Fibroblast of the aortic adventitia (primary cell): ENCODE measurements at regions not wholly inside any gene's neighbourhood (a gene's known extent, or its start where the extent isn't known, plus 50 kb on each side); places are given as distances from the start of the nearest gene placed in this dataset.

Source experiments
- DNase-seq: peaks from one replicate; pipeline ENCODE4 v3.0.0-alpha.2; 2010; ENCODE audit warnings: low read depth
- H3K4me3 ChIP-seq: 2 replicates; pipeline ENCODE4 v1.5.1; 2011; ENCODE audit warnings: low read depth, mild to moderate bottlenecking, control low read depth, low read length, moderate library complexity
- TF ChIP-seq, protein P1 (sequence below): IDR thresholded peaks from 2 replicates; pipeline ENCODE4 v1.5.1; 2011; ENCODE audit warnings: mild to moderate bottlenecking, low read length, control low read depth, inconsistent platforms; ENCODE audit not compliant: insufficient read depth

DNA sequence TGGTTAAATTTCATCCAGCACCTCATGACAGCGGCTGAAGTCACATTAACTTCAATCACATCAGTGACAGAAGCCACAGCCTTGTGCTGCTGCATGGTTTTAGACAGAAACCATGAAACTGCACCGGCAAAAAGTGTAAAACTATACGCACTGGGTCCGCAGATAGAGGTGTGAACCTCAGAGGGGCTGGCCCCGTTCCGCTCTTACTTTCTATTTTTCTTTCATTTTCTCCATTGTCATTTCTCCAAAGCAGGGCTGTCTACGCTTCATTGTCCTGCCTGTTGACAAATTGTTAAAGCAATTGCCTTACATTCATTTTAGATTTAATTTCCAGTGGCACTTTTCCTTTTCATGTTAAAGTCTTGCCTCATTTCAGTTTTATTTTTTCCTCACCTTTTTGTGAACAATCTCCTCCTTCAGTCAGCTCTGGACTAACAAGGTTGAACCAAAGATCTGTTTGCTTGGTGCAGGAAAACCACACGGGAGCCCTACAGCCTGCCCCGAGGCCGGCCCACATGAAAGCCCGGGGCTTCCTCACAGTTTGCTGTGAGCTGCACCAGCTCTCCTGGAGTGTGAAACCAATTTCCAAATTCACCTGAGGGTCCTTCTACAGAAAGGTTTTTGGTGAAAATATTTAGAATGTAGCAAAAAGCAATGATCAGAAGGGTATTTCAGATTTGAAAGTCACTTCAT, 63.7 kb downstream of the PRR18 start:
- no peak for DNase-seq
- TF ChIP-seq, protein P1, sequence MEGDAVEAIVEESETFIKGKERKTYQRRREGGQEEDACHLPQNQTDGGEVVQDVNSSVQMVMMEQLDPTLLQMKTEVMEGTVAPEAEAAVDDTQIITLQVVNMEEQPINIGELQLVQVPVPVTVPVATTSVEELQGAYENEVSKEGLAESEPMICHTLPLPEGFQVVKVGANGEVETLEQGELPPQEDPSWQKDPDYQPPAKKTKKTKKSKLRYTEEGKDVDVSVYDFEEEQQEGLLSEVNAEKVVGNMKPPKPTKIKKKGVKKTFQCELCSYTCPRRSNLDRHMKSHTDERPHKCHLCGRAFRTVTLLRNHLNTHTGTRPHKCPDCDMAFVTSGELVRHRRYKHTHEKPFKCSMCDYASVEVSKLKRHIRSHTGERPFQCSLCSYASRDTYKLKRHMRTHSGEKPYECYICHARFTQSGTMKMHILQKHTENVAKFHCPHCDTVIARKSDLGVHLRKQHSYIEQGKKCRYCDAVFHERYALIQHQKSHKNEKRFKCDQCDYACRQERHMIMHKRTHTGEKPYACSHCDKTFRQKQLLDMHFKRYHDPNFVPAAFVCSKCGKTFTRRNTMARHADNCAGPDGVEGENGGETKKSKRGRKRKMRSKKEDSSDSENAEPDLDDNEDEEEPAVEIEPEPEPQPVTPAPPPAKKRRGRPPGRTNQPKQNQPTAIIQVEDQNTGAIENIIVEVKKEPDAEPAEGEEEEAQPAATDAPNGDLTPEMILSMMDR: no peak
- H3K4me3 ChIP-seq: no peak overlapping the region

DNA sequence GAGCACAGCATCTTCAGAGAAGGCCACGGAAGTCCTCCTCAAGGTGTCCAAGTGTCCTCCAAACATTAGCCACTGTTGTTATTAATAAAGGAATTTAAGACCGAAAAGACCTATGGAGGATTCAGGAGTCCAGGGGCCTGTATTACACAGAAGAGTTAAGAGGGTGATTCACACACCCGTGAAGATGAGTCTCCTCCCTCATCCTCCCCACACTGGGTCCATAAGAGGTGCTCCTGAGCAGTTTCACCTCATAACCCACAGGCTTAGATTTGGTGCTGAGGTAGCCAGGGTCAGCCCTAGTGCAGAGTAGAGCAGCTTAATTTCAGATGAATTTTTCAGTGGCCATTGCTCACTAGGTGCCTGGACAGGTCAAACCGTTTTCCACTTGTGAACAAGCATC, 65.3 kb downstream of the PRR18 start:
- DNase-seq: no peak
- TF ChIP-seq, protein P1: no peak
- H3K4me3 ChIP-seq: no peak overlapping the region

DNA sequence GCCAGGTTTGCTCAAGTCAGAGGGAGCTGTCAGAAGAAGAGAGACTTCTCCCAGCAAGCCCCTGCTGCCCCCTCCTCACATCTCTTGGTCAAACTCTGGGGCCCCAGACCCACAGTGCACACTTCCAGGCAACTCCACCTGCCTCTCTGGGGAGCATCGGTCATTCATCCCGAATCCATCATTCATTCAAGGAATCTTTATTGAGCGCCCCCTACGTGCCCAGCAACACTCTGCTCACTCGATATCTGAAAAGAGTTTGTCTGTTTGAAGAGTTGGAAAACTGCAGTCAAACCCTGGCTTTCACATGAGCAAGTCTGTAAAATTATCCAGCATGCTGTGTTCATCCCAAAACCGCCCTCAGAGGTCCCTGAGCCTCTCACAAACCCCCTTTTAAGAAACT, 66.2 kb downstream of the PRR18 start:
- H3K4me3 ChIP-seq: no peak overlapping the region
- no peak for DNase-seq
- TF ChIP-seq, protein P1: no peak

DNA sequence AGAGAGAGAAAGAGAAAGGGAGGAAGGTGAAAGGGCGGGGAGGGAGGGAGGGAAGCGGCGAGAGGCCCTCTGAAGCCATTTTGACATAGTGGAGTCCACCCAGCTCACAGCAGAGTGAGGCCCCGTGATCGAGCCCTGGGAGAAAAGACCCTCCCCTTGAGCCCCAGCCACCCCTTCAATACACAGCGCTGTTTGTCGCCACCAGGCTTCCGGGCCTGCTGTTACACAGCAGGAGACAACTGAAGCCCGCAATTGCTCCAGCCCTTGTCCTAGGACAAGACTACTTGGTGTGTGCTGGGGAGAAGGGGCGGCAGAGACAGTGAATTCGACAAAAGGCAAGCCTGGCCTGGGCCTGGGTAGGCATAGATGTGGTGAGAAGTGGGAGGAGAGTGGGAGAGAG, 67.3 kb downstream of the PRR18 start:
- no peak overlapping the region for H3K4me3 ChIP-seq
- TF ChIP-seq, protein P1: no peak
- DNase-seq: no peak

DNA sequence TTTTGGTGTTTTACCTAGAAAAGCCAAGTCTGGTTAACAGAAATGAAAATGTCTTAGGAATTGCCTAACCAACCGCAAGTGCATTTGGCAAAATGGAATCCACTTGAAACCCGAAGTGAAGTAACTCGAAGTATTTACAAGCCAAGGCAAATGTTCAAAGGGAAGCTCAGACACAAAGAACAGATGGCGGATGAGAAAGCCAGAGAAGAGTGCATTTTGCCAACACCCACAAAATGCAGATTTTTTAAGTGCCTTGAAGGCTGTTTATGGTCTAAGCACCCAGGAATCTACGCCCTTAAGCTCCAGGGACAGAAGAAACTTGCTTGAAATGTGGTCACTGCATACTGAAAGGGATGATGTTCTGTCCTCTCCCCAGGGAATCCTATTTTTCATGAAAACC, 70.0 kb upstream of the TBXT start:
- TF ChIP-seq, protein P1: no peak
- DNase-seq: peak; percentile 4
- H3K4me3 ChIP-seq: no peak overlapping the region

DNA sequence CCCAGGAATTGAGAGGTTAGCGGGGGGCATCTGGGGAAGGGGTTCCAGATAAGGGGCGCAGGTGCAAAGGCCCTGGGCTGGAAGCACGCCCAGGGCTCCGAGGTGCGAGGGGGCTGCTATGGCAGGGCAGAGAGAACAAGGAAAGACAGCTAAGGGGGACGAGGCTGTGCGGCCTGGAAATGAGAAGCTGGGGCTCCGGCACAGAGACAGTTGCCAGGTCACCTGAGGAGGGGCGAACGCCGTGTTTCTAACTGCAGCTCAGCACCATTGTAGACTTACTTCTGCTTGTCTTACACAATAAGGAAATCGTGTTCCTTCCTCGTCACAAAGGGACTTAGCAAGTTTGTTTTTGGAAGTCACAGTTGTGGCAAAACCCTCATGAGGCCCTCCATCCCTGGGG, 68.9 kb upstream of the TBXT start:
- no peak for DNase-seq
- TF ChIP-seq, protein P1: no peak
- no peak overlapping the region for H3K4me3 ChIP-seq
